GM08714 (cell line): ENCODE measurements at regions not wholly inside any gene's neighbourhood (a gene's known extent, or its start where the extent isn't known, plus 50 kb on each side); places are given as distances from the start of the nearest gene placed in this dataset.
A peak's percentile ranks its signal among the peaks of the same experiment; 100 is the strongest.

Source experiments
- H3K4me3 ChIP-seq: fragments of 200-500 bp; sonication (Bioruptor generic); 2 replicates; pipeline ENCODE4 v1.5.1; 2014; ENCODE audit warnings: mild to moderate bottlenecking, low read length, inconsistent platforms
- ZNF274 ChIP-seq: IDR thresholded peaks from 2 replicates; pipeline ENCODE4 v1.6.1; 2012; ENCODE audit warnings: mild to moderate bottlenecking, low read depth, low read length

GRCh38 chr18:23357996-23358594 lies 95.0 kb upstream of the RIOK3 start:
- TF ChIP-seq ZNF274, result no peak
- peak overlapping the region; percentile 47; the same call in 1 of the 2 replicates for H3K4me3 ChIP-seq

GRCh38 chr18:23359421-23359820 lies 93.7 kb upstream of the RIOK3 start:
- H3K4me3 ChIP-seq, result no peak overlapping the region
- TF ChIP-seq ZNF274, result no peak

GRCh38 chr18:23363865-23364570 lies 89.1 kb upstream of the RIOK3 start:
- no peak overlapping the region for H3K4me3 ChIP-seq
- no peak for TF ChIP-seq ZNF274

GRCh38 chr18:23365602-23366001 lies 87.5 kb upstream of the RIOK3 start:
- H3K4me3 ChIP-seq, result no peak overlapping the region
- TF ChIP-seq ZNF274, result no peak

GRCh38 chr18:23369266-23369665 lies 83.8 kb upstream of the RIOK3 start:
- H3K4me3 ChIP-seq, result no peak overlapping the region
- TF ChIP-seq ZNF274, result no peak

- H3K4me3 ChIP-seq, result no peak overlapping the region
- no peak for TF ChIP-seq ZNF274
These were observed 79.5 kb upstream of the RIOK3 start for GRCh38 chr18:23373570-23373969.

GRCh38 chr18:23377669-23378301 lies 75.3 kb upstream of the RIOK3 start:
- H3K4me3 ChIP-seq, result no peak overlapping the region
- TF ChIP-seq ZNF274, result no peak

- no peak overlapping the region for H3K4me3 ChIP-seq
- TF ChIP-seq ZNF274, result no peak
These were observed 74.8 kb upstream of the RIOK3 start for GRCh38 chr18:23378302-23378686.

- no peak overlapping the region for H3K4me3 ChIP-seq
- TF ChIP-seq ZNF274, result no peak
These were observed 73.0 kb upstream of the RIOK3 start for GRCh38 chr18:23380001-23380550.

- no peak for TF ChIP-seq ZNF274
- H3K4me3 ChIP-seq, result no peak overlapping the region
These were observed 72.3 kb upstream of the RIOK3 start for GRCh38 chr18:23380817-23381216.

GRCh38 chr18:23383494-23383893 lies 69.6 kb upstream of the RIOK3 start:
- no peak for TF ChIP-seq ZNF274
- H3K4me3 ChIP-seq, result no peak overlapping the region

GRCh38 chr18:23384778-23385736 lies 68.0 kb upstream of the RIOK3 start:
- no peak for TF ChIP-seq ZNF274
- H3K4me3 ChIP-seq, result no peak overlapping the region

- H3K4me3 ChIP-seq, result no peak overlapping the region
- no peak for TF ChIP-seq ZNF274
These were observed 66.8 kb upstream of the RIOK3 start for GRCh38 chr18:23386317-23386716.

- no peak for TF ChIP-seq ZNF274
- no peak overlapping the region for H3K4me3 ChIP-seq
These were observed 65.8 kb upstream of the RIOK3 start for GRCh38 chr18:23387265-23387664.
